Ammon's horn (tissue), 1 donor: ENCODE measurements at regions not wholly inside any gene's neighbourhood (a gene's known extent, or its start where the extent isn't known, plus 50 kb on each side); places are given as distances from the start of the nearest gene placed in this dataset.
"Not testable (repeated sequence)": the region's sequence is repeated elsewhere in the genome, so short reads cannot be mapped to it uniquely, and the experiment has no call there.

Source experiments
- DNase-seq: peaks from one replicate; pipeline ENCODE4 v3.0.0-alpha.2; 2016; ENCODE audit warnings: low spot score

DNA sequence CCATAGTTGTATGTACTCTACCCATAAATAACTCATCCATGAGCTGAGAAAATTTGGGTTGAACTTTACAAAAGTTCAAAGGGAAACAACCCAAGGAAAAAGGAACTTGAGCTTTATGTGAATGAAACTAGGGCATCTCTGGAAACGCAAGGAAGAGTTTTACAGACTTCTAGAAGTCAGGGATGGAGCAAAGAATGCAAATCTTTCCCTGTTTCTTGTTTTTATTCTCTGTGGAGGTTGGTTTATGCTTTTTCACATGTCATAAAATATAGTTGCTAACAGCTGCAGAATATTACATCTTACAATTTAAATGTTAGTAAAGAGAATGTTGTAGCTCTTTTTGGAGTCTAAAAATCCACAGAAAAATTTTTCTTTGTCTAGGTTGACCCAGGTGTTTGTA is 754.1 kb downstream of the PCDH7 start:
- no peak for DNase-seq

DNA sequence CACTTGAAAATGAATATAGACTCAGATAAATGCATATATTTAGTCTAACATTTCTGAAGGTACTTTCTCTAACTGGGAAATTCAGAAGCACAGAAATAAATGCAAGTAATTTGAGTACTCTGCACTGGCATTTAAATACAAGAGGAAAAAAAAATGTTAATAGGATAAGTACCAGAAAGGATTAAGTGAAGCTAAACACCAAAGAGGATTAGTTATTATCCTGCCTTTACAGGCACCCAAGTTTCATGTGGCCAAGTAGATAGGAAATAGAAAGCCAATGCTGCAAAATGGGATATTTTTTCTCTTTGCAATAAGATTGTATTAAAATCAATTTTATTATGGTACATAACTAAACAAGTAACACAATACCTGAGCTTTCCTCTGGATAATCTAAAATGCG is 762.5 kb downstream of the PCDH7 start:
- no peak for DNase-seq

DNA sequence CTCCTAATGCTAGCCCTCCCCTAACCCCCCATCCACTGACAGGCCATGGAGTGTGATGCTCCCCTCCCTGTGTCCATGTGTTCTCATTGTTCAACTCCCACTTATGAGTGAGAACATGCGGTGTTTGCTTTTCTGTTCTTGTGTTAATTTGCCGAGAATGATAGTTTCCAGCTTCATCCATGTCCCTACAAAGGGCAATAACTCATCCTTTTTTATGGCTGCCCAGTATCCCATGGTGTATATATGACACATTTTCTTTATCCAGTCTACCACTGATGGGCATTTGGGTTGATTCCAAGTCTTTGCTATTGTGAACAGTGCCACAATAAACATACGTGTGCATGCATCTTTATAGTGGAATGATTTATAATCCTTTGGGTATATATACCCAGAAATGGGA is 779.0 kb downstream of the PCDH7 start:
- DNase-seq: not testable (repeated sequence)

DNA sequence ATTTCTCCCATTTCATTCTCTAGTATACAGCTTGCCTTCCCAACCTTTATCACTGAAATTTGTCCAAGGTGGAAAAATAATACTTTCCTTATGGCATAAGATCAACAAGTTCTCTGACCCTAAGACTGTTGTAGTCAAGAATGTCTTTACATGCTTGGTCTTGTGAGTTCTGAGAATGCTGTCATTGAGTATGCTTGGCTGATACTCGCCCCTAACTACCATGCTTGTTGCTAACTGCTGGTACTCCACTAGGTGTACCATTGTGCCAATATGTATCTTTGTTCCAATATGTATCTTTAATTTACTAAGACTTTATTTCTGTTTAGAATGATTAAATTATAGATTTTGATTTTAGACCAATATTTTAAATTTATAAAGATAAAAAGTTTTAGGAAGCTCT is 796.4 kb downstream of the PCDH7 start:
- no peak for DNase-seq

DNA sequence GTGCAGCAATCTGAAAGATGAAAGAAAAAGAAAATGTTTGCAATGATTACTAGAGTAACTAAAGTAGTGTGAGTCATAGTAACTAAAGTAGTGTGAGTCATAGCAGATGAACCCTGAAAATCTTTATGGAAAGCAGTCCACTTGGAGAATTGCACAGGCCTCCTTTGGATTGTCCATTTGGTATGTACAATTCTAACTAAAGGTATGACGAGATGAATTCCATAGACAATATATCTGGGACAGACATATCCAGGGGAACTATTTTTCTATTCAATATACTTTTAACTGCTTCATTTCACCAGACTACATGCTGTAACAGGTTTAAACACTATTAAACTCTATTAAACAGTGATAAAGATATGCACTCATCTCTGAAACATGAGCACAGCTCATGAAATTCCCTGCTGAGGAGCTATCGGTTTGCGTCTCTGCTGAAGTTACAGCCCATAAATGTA is 798.7 kb downstream of the PCDH7 start:
- no peak for DNase-seq

DNA sequence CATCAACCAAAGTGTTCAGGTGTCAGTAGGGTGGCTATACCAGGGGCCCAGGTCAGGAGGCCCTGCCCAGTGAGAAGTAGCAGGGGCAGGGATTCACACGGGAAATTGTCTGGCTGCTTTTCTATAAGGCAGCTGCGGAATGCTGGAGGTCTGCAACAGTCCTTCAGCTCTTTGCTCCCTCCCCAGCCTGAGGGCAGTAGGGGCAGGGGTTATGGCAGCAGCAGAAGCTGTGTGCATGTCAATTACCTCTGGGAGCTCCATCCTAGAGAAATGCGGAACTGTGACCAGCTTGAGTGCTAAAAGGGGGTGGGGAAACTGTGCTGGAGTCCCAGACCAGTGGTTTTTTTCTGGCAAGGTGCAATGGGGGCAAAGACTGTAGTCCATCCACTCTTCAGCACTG is 810.4 kb downstream of the PCDH7 start:
- DNase-seq: no peak

DNA sequence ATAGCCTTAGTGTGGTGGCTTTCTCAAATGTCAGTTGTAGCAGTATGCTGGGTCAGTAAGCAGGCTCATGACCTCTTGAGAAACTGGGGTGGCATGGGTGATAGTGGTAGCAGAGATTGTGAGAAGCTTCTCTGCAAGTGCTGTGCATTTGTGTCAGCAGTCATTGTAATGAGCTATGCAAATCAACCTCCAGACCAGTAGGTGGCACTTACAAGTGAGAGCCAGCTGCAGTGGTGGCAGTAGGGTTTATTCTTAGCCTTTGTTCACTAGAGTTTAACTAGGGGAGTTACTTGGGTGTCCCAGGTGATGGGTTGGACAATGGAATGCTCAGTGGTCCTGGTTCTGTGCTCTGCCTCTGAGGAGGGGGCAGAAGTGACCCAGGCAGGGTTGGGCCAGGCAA is 818.7 kb downstream of the PCDH7 start:
- DNase-seq: no peak

DNA sequence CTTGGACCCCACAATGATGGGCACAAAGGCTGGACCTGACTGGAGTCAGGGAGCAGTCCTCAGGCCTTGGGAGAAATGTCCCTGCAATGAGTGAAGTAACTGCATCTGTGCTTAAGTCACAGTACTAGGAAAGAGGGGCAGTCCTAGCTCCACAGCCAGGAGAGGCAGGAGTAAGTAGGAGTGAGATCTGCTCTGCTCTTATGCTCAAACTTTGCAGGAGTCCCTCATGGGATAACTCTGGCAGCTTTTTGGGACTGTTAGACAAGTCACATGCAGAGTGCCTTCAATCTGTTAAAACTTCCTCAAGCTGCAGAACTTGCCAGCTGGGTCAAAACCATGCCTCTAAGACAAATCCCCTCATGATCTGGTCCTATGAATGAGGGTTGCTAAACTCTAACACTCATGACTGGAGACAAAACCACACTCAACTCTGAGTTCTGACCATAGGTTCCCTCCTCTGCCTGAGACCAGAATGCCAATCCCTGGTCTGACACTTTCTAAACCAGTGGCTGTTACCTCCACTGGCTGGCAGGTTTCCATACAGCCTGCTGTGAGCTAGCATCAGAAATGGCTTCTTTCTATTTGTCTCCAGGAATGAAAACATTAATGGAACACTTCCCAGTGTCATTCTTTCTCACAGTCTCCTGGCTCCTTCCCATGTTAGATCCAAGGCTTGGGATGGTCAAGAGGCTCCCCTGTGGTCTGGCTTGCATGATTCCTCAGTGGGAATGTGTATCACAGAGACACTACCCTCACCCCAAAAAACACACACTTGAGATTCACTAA is 819.3 kb downstream of the PCDH7 start:
- peak; percentile 9 for DNase-seq

DNA sequence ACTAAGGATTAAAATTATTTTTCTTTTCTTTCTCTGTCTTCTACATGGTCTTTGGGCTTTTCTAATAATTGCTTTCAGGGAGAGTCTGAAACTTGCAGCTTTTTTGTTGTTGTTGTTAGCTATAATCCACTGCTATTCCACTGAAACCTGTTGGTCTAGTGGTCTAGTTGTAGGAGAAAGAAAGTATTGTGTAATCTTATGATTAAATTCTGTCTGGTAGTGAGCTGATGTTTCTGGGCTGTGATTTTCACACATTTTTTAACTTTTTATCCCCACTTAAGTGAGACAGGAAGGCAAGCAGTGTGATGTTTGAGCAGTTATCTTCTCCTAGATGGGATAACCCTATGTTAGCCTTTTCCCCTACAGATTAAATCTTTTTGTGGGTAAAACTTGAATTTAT is 825.2 kb downstream of the PCDH7 start:
- DNase-seq: no peak

DNA sequence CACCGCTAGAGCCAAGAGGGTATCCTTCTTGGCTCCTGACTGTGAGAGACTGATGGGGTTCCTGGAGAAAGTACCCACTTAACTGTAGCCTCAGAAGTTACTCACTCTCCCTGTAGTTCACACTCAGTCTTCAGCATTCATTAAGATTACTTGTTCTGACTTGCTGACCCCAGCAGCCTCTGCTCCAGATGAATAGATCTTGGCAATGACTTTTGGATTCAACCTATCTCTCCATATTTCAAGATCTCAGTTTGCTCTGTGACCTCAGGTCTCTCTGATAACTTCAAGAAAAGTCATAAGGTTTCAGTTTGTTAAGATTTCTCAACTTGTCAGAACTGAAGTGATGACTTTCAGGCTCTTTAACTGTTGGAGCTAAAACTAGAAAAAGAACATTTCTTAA is 825.6 kb downstream of the PCDH7 start:
- no peak for DNase-seq

DNA sequence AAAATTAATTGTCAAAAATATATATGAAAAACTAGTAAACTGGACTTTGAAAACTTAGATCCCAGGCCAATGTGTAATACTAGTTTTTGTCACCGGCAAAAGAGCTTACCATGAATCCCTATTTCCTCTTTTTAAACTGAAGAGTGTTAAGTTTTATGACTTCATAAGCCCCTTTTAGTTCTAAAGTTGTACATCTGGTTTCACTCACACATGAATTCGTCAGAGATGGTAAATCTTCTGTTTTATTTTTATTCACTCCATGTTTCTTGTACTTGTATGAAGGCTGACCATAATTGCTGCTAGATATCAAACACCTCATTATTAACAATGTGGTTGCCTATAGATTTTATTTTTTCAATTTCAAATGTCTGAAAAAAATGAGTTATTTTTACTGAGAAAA is 827.9 kb downstream of the PCDH7 start:
- DNase-seq: no peak

DNA sequence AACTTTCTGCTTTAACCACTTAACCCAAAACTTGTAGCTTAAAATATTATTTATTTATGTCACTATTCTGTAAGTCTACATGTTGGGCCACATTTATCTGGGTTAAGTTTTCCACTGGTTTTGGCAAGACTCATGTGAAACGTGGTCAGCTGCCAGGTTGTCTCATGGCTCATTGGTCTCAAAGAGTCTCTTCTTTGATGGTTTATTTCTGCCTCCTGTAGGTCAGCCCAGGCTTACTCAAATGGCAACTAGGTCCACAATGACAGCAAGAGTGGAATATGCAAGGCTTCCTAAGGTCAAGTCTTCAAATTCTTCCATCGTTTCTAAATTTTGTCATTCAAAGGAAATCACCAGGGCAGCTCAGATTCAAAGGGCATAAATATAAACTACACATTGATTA is 828.7 kb downstream of the PCDH7 start:
- DNase-seq: no peak

DNA sequence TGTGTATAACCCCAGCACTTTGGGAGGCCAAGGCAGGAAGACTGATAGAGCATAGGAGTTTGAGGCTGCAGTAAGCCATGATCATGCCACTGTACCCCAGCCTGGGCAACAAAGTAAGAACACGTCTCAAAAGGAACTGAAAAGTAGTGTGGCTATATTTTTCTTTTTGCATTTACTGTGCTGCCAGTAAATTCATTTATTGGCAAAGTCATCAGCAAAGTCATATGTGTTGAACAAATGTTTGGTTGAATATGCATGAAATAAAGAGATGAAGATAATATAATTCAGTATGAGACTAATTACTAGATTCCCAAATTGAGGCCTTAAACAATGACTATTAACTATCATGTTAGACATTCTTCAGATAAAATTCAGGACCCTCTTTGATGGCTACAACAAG is 829.1 kb downstream of the PCDH7 start:
- no peak for DNase-seq

DNA sequence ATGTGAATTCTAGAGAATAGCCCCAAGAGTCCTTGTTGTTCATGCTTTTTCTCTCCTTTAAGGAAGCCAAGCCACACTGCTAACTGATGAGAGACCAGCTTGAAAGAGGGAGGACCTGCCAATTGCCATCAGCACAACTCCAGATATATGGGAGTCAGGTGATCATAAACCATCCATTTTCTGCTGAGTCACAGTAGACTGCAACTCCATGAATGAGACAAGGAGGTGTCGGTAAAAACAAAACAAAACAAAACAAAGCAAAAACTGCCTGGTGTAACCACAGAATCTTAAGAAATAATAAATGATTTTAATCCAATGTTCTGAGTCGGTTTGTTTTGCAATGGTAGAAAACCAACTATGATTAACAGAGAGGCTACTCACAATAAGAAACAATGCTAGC is 837.3 kb downstream of the PCDH7 start:
- DNase-seq: no peak

DNA sequence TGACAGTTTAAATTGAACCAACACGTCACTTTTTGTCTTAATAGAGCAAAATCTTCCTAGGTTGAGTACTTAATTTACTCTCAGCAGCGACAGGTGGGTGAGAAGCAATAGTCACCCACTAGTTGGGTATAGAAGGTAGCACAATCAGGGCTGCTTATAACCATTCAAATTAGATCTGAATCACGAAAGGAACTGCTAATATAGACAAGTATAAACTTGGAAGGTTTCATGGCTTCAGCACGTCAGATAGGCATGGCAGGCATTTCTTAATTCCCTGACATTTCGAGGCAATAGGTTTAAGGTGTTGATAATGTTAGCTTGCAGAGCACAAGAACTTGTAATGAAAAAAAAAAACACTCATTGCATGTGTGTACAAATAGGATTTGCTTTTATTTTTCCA is 853.4 kb downstream of the PCDH7 start:
- no peak for DNase-seq

DNA sequence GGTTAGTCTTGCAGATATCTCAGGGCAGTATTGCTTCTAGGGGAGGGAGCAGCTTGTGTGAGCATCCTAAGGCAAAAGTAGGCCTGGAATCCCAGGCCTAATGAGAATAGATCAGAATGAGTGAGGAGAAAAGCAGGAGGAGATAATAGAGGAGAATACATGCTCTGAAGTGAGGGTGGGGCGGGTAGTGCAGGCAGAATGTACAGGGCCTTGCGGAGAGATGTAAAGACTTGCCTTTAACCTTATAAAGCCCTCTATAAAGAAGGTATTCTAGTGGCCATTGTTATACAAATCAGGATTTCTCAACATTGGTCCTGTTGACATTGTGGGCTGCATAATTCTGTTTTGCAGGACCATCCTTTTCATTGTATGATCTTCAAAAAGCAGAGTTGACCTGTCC is 855.3 kb downstream of the PCDH7 start:
- no peak for DNase-seq

DNA sequence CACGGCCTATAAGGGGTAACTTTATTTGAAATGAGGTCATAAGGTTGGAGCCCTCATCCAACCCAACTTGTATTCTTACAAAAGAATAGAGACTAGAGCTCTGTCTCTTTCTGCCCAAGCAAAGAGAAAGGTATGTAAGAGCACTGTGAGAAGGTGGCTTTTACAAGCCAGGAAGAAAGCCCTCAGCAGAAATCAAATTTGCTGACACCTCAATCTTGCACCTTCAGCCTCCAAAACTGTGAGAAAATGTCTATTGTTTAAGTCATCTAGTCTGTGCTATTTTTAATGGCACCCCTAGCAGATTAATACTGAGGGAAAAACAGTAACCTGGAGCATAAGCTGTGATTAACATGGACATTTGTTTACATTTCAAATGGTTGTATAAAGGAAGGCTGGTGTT is 860.7 kb downstream of the PCDH7 start:
- DNase-seq: no peak

DNA sequence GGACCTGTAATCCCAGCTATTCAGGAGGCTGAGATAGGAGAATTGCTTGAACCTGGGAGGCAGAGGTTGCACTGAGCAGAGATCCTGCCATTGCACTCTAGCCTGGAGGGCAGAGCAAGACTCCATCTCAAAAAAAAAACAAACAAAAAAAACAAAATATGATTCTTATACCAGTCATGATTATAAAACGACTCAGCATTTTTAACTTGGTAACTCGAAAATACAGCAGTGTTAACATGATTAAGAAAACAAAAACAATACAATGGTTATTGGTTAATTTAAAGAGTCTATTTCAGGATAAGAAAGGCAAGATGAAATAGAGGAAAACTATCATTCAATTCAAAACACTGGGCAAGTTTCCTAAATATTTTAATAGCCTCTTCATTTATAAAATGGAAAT is 865.3 kb downstream of the PCDH7 start:
- DNase-seq: no peak

DNA sequence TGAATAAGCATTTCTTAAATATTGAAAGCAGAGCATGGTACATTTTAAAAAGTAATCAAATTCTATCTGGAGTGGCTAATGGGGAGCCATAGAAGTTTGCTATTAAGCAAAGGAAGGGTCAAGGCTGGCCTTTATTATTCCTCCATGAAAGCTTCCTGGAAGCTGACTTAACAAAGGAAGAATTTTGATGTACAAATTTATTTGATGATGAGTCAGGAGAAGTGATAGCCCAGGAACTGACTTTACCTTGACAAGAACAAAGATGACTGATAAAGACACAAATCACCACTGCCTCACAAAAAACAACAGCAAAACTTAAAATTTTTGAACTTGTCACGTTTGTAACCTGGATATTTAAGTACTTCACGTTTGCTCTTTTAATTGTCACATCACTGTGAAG is 872.1 kb downstream of the PCDH7 start:
- no peak for DNase-seq

DNA sequence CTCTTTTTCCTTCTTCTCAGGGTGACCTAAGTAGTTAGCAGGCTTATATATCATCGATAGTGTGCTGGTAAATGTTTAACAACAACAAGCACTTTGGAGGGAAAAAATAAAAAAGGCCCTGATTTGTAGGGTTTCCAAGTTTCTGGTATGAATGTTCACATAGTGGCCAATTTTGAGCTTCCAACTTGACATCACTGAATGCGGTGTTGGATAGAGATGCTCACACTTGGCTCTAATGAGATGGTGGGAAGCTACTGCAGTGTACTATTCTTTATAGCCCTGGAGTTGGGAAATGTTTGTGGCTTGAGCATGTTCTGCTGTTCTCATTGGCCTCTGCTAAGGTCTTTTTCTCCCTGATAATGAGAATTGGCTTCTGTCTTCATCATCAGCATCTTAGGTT is 875.3 kb downstream of the PCDH7 start:
- no peak for DNase-seq

DNA sequence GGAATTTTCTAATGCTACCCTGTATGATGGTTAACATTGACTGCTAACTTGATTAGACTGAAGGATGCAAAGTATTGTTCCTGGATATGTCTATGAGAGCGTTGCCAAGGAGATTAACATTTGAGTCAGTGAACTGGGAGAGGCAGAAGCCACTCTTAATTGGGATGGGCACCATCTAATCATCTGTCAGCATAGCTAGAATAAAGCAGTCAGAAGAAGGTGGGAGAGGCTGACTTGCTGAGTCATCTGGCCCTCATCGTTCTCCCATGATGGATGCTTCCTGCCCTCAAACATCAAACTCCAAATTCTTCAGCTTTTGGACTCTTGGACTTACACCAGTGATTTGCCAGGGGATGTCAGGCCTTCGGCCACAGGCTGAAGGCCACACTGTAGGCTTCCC is 878.5 kb downstream of the PCDH7 start:
- DNase-seq: no peak

DNA sequence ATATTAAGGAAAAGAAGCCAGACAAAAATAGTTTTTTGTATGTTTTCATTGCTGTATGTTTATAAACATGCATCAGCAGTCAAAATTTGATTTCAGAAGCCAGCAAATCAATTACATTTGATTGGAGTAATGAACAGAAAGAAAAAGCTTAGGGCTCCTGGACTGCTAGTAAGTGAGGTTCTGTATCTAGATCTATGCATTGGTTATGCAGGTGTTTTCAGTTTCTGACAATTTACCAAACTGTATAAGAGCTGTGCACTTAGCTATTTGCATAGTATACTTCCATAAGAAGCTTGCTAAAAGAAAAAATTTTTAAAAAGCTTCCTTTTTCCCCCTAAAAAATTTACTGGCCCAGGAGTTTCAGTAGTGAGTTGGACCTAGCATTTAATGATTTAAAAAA is 881.6 kb downstream of the PCDH7 start:
- DNase-seq: no peak

DNA sequence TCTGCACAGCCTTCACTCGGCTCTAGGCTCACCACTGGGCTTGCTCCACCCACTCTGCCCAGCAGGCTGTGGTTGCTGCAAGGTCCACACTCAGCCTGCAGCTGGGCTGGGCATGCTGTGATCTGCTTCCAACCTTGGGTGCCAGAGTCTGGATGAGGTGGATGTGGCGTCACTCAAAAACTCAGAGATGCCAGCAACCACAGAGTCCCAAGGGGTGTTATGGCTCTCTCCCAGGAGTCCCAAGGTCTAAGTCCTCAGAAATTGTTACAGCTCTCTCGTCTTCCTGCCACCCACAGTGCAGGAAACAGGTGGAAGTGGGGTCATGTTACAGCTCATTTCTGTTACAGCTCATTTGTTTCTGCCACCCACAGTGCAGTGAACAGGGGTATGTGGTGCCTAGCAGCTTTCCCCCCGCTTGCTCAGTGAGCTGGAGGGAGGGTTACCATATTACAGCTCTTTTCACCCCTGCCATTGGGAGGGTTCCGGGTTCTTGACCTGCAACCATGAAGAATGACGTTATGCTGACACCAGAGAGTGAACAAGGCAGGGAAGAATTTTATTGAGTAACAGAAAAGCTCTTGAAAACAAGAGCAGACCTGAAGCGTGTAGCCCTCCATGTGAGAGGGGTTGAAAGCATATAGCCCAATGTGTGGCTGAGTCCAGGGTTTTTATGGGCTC is 893.9 kb downstream of the PCDH7 start:
- DNase-seq: no peak

DNA sequence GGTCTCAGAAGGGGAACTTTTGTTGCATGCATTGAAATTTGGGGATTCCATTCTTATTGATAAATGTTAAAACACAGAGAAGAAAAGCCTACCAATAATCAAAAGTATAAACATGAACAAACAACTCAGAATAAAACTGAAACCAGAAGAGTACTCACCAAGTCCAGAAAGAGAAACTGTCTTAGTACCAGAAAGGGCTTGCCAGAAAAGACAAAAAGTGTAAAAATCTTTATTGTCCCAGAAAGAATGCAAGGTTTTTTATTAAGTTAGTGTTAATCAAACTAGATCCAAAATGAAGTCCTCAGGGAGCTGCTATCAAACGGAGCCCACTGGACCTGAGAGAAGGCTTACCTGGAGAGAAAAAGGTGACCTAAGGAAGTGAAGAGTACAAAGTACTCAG is 897.5 kb downstream of the PCDH7 start:
- DNase-seq: no peak
